Esophagus muscularis mucosa (tissue), 4 donors: ENCODE measurements at regions not wholly inside any gene's neighbourhood (a gene's known extent, or its start where the extent isn't known, plus 50 kb on each side); places are given as distances from the start of the nearest gene placed in this dataset.
"Not testable (repeated sequence)": the region's sequence is repeated elsewhere in the genome, so short reads cannot be mapped to it uniquely, and the experiment has no call there.

Experiments
- DNase-seq: peaks from one replicate; pipeline ENCODE4 v3.0.0-alpha.2; 2017; ENCODE audit errors: extremely low spot score
- H3K27ac ChIP-seq, 4 donors: fragments of 200-600 bp; sonication (generic); replicated peaks in 1 of 4; 1 replicate in 3 of 4; 2 replicates in 1 of 4; pipeline ENCODE4 v1.5.1; 2016 to 2019; ENCODE audit warnings: mild to moderate bottlenecking in 1 of 4
- H3K27me3 ChIP-seq, 4 donors: fragments of 200-600 bp; sonication (generic); one replicate each; pipeline versions ENCODE4 v1.5.1 to v1.6.0; 2016 to 2019
- H3K36me3 ChIP-seq, 4 donors: fragments of 200-600 bp; sonication (generic); one replicate each; pipeline ENCODE4 v1.5.1; 2016 to 2019
- H3K4me1 ChIP-seq, 4 donors: fragments of 200-600 bp; sonication (generic); one replicate each; pipeline ENCODE4 v1.5.1; 2016 to 2019
- H3K4me3 ChIP-seq, 4 donors: fragments of 200-600 bp; sonication (generic); 1 replicate in 2 of 4; 2 replicates in 2 of 4; pipeline ENCODE4 v1.5.1; 2016 to 2019; ENCODE audit warnings: mild to moderate bottlenecking in 4 of 4, moderate library complexity in 1 of 4
- H3K9me3 ChIP-seq, 4 donors: fragments of 200-600 bp; sonication (generic); 1 replicate in 3 of 4; 2 replicates in 1 of 4; pipeline ENCODE4 v1.5.1; 2016 to 2019
- CTCF ChIP-seq, 3 experiments: fragments of 200-600 bp in 2 of 3; fragments of 450-650 bp in 1 of 3; sonication (generic) in 2 of 3; IDR thresholded peaks; one replicate each; pipeline ENCODE4 v1.5.1; 2017 to 2019; ENCODE audit warnings: antibody characterized with exemption in 3 of 3, mild to moderate bottlenecking in 2 of 3, moderate library complexity in 1 of 3
- EP300 ChIP-seq: sonication (generic); formaldehyde crosslinking; IDR thresholded peaks from one replicate; pipeline ENCODE4 v1.6.1; 2017; ENCODE audit warnings: antibody characterized with exemption
- POLR2A ChIP-seq: fragments of 450-650 bp; IDR thresholded peaks from one replicate; pipeline ENCODE4 v1.6.1; 2017; ENCODE audit warnings: antibody characterized with exemption, moderate library complexity, mild to moderate bottlenecking, low read depth
- POLR2AphosphoS5 ChIP-seq, 2 donors: sonication (generic); formaldehyde crosslinking; IDR thresholded peaks; one replicate each; pipeline ENCODE4 v1.6.1; 2017; ENCODE audit warnings: antibody characterized with exemption in 2 of 2
- WGBS: methylation state at CpG from one replicate; pipeline ENCODE4 v1.1.5; 2018; 5-methylcytosine and 5-hydroxymethylcytosine counted together
- intact Hi-C: fragments of 100-400 bp; cut with DNase I; formaldehyde crosslinking; loops from one replicate; pipeline ENCODE4 v1.15.1; 2023

GRCh38 chr4:54837576-54838140, 179.9 kb downstream of the KIT start:
- Histone ChIP-seq H3K4me3 (no peak overlapping the region), H3K4me1 (peaks cover 0 to 6% (median 0%) of the 10 kb centered on the region in 4 donors)
- intact Hi-C loops: no loop called here

GRCh38 chr4:54828361-54828760, 170.6 kb downstream of the KIT start:
- H3K4me3 ChIP-seq, H3K4me1 ChIP-seq, intact Hi-C loops, H3K9me3 ChIP-seq, H3K27ac ChIP-seq, H3K36me3 ChIP-seq, DNase-seq, H3K27me3 ChIP-seq: not testable (repeated sequence)
- 68% methylated on average over 4 of the region's 4 CpGs for WGBS

More at GRCh38 chr4:54837576-54838140, 179.9 kb downstream of the KIT start:
- no peak for DNase-seq
- no peaks in the 10 kb centered on the region for H3K27me3 ChIP-seq
- H3K27ac ChIP-seq: no peak overlapping the region
- 48% methylated on average over 2 of the region's 2 CpGs for WGBS
- H3K36me3 ChIP-seq: no peaks in the 10 kb centered on the region
- TF ChIP-seq CTCF (IDR thresholded peaks at IDR 0.05) (no peak), POLR2AphosphoS5 (IDR thresholded peaks at IDR 0.05) (no peak), POLR2A (no peak), EP300 (no peak)
- no peaks in the 10 kb centered on the region for H3K9me3 ChIP-seq

GRCh38 chr4:54823616-54824015, 165.9 kb downstream of the KIT start:
- Histone ChIP-seq H3K27me3 (no peaks in the 10 kb centered on the region), H3K9me3 (no peaks in the 10 kb centered on the region), H3K4me1 (no peaks in the 10 kb centered on the region), H3K4me3 (no peak overlapping the region), H3K36me3 (no peaks in the 10 kb centered on the region), H3K27ac (no peak overlapping the region)
- no peak for TF ChIP-seq POLR2A
- no peak for TF ChIP-seq EP300
- no peak for TF ChIP-seq CTCF (IDR thresholded peaks at IDR 0.05)
- TF ChIP-seq POLR2AphosphoS5 (IDR thresholded peaks at IDR 0.05): no peak
- no peak for DNase-seq
- intact Hi-C loops: no loop called here
- 78% methylated on average over 1 of the region's 1 CpG for whole genome bisulfite sequencing

GRCh38 chr4:54819034-54819433, 161.3 kb downstream of the KIT start:
- Histone ChIP-seq H3K27ac (no peak overlapping the region), H3K4me1 (no peaks in the 10 kb centered on the region), H3K36me3 (no peaks in the 10 kb centered on the region), H3K27me3 (no peaks in the 10 kb centered on the region), H3K4me3 (no peak overlapping the region), H3K9me3 (no peaks in the 10 kb centered on the region)
- TF ChIP-seq EP300 (no peak), POLR2AphosphoS5 (IDR thresholded peaks at IDR 0.05) (no peak), POLR2A (no peak), CTCF (IDR thresholded peaks at IDR 0.05) (no peak)
- WGBS: 58% methylated on average over 5 of the region's 5 CpGs
- intact Hi-C loops: no loop called here
- DNase-seq: no peak

- 71% methylated on average over 5 of the region's 5 CpGs for WGBS
- H3K27me3 ChIP-seq: no peaks in the 10 kb centered on the region
- H3K36me3 ChIP-seq: no peaks in the 10 kb centered on the region
- intact Hi-C loops: no loop called here
- no peak for TF ChIP-seq CTCF (IDR thresholded peaks at IDR 0.05)
- no peak for TF ChIP-seq POLR2AphosphoS5 (IDR thresholded peaks at IDR 0.05)
- TF ChIP-seq POLR2A: no peak
- TF ChIP-seq EP300: no peak
- H3K4me1 ChIP-seq: no peaks in the 10 kb centered on the region
- no peaks in the 10 kb centered on the region for H3K9me3 ChIP-seq
- no peak for DNase-seq
- H3K27ac ChIP-seq: no peak overlapping the region
- no peak overlapping the region for H3K4me3 ChIP-seq
These were observed 160.7 kb downstream of the KIT start for GRCh38 chr4:54818481-54818880.
